ENCODE measurements at regions not wholly inside any gene's neighbourhood (a gene's known extent, or its start where the extent isn't known, plus 50 kb on each side); places are given as distances from the start of the nearest gene placed in this dataset.

DNA sequence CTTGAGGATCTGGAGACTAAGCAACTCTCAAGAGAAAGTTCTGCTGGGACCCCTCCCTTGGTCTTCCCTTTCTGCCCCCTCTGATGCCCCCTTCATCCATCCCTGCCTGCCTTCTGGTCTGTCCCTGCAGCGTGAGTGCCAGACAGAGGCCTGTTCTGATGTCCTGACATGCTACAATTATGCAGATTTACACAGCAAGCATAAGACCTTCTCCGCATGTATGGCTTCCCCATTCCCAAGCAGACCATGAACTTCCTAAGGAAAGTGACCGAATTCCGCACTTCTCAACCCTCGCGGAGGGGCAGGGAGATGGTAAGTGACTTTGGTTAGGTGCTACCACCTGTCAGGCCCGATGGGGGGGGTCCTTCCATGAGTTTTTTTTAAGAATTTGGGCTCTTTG is 150.1 kb upstream of the SDK2 start:
- ATAC-seq, result no peak
- CTCF ChIA-PET, result no interaction called here
- DNase-seq, result no peak
- H3K9me3 Mint-ChIP-seq, result no peaks in the 10 kb centered on the region
- Histone ChIP-seq H3K36me3 (ENCODE audit: control insufficient read depth in 2 of 3, insufficient read depth in 3 of 3, low read length in 3 of 3) (no peaks in the 10 kb centered on the region), H3K9me3 (ENCODE audit: control insufficient read depth in 2 of 3, low read length in 3 of 3) (no peaks in the 10 kb centered on the region), H3K27me3 (ENCODE audit: control insufficient read depth in 2 of 2, insufficient read depth in 2 of 2, low read length in 2 of 2) (no peaks in the 10 kb centered on the region), H3K27ac (ENCODE audit: low read depth, low read length) (no peak overlapping the region), H3K4me1 (ENCODE audit: control insufficient read depth in 2 of 2, insufficient read depth in 2 of 2, low read length in 2 of 2) (peaks cover 0 to 7% of the 10 kb centered on the region in 2 donors), H3K4me3 (ENCODE audit: low read length) (no peak overlapping the region)
- peaks cover 0 to 13% (median 6%) of the 10 kb centered on the region in 7 donors for H3K4me1 Mint-ChIP-seq
- H3K27me3 Mint-ChIP-seq, result peaks cover 0 to 6% (median 0%) of the 10 kb centered on the region in 5 donors
- POLR2A ChIA-PET, result no interaction called here
- no peaks in the 10 kb centered on the region for H3K36me3 Mint-ChIP-seq
- H3K4me3 Mint-ChIP-seq, result no peak overlapping the region
- intact Hi-C loops (cut with micrococcal nuclease), result no loop called here
- H3K27ac Mint-ChIP-seq, result no peak overlapping the region

DNA sequence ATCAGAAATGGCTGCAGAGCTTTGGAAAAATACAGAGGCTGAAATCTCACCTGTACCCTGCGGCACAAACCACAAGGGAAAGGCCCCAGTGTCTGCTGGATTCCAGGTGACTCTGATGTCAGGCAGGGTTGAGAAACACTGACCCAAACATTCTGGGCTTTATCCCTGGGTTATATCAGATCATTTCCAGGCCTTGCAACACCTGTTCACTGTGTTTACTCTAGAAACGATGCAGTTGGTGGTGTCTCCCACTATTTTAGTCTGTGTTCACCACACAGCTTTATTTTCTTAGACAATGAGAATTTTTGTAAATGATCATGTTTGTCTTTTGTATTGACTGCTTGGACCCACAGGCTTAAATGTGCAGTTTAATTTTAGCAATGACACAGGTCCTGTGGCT is 151.5 kb upstream of the SDK2 start:
- H3K9me3 Mint-ChIP-seq, result no peaks in the 10 kb centered on the region
- H3K27me3 ChIP-seq (ENCODE audit: control insufficient read depth in 2 of 2, insufficient read depth in 2 of 2, low read length in 2 of 2), result no peaks in the 10 kb centered on the region
- no peak overlapping the region for H3K27ac Mint-ChIP-seq
- no peak overlapping the region for H3K27ac ChIP-seq (ENCODE audit: low read depth, low read length)
- H3K36me3 ChIP-seq (ENCODE audit: control insufficient read depth in 2 of 3, insufficient read depth in 3 of 3, low read length in 3 of 3), result no peaks in the 10 kb centered on the region
- DNase-seq, result no peak
- peaks cover 0 to 13% (median 8%) of the 10 kb centered on the region in 7 donors for H3K4me1 Mint-ChIP-seq
- H3K4me3 Mint-ChIP-seq, result no peak overlapping the region
- H3K27me3 Mint-ChIP-seq, result peaks cover 0 to 6% (median 0%) of the 10 kb centered on the region in 5 donors
- no peak overlapping the region for H3K4me3 ChIP-seq (ENCODE audit: low read length)
- H3K4me1 ChIP-seq (ENCODE audit: control insufficient read depth in 2 of 2, insufficient read depth in 2 of 2, low read length in 2 of 2), result peaks cover 0 to 7% of the 10 kb centered on the region in 2 donors
- CTCF ChIA-PET, result no interaction called here
- POLR2A ChIA-PET, result interaction anchor here (1.0 kb wide), 1 partner anchor 10 kb away, joined by 3 read pairs; no protein-coding TSS in a partner anchor
- no peak for ATAC-seq
- H3K36me3 Mint-ChIP-seq, result no peaks in the 10 kb centered on the region
- H3K9me3 ChIP-seq (ENCODE audit: control insufficient read depth in 2 of 3, low read length in 3 of 3), result no peaks in the 10 kb centered on the region
- intact Hi-C loops (cut with micrococcal nuclease), result no loop called here

DNA sequence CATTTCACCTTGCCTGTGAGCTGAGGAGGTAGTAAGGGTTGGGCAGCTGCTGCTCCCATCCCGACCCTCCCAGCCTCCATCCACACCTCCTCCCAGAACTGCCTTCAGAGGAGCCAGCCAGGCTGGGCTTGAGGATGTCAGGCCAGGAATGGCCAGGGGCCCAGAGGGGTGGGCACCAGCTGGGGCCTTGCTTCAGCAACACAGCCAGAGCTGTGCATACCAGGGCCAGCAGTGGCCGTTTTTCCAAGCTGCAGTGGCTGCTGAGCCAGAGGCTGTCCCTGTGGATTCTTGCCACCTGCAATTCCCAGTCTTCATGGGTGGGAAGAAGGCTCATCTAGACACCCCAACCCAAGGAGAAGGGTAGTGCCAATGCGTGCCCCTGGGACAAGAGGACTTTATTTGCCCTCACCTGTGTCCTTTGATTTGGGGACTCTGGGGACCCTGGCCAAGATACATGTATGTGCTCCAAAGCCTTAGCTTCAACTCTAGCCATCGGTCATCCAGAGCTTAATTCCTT is 153.4 kb upstream of the SDK2 start:
- Histone ChIP-seq H3K27me3 (ENCODE audit: control insufficient read depth in 2 of 2, insufficient read depth in 2 of 2, low read length in 2 of 2) (no peaks in the 10 kb centered on the region), H3K4me3 (ENCODE audit: low read length) (no peak overlapping the region), H3K27ac (ENCODE audit: low read depth, low read length) (no peak overlapping the region), H3K9me3 (ENCODE audit: control insufficient read depth in 2 of 3, low read length in 3 of 3) (no peaks in the 10 kb centered on the region), H3K4me1 (ENCODE audit: control insufficient read depth in 2 of 2, insufficient read depth in 2 of 2, low read length in 2 of 2) (peaks cover 0 to 7% of the 10 kb centered on the region in 2 donors), H3K36me3 (ENCODE audit: control insufficient read depth in 2 of 3, insufficient read depth in 3 of 3, low read length in 3 of 3) (no peaks in the 10 kb centered on the region)
- no peaks in the 10 kb centered on the region for H3K36me3 Mint-ChIP-seq
- DNase-seq (no peak), ATAC-seq (no peak)
- H3K9me3 Mint-ChIP-seq, result peaks cover 0 to 5% (median 1%) of the 10 kb centered on the region in 11 donors
- no peak overlapping the region for H3K4me3 Mint-ChIP-seq
- ChIA-PET CTCF (interaction anchor here (0.6 to 1.4 kb wide), 3 partner anchors 19 to 152 kb away, joined by 3 to 5 read pairs (median 3); no protein-coding TSS in a partner anchor), POLR2A (no interaction called here)
- peaks cover 0 to 6% (median 0%) of the 10 kb centered on the region in 5 donors for H3K27me3 Mint-ChIP-seq
- H3K27ac Mint-ChIP-seq, result no peak overlapping the region
- intact Hi-C loops (cut with micrococcal nuclease), result no loop called here
- peaks cover 0 to 21% (median 13%) of the 10 kb centered on the region in 7 donors for H3K4me1 Mint-ChIP-seq

DNA sequence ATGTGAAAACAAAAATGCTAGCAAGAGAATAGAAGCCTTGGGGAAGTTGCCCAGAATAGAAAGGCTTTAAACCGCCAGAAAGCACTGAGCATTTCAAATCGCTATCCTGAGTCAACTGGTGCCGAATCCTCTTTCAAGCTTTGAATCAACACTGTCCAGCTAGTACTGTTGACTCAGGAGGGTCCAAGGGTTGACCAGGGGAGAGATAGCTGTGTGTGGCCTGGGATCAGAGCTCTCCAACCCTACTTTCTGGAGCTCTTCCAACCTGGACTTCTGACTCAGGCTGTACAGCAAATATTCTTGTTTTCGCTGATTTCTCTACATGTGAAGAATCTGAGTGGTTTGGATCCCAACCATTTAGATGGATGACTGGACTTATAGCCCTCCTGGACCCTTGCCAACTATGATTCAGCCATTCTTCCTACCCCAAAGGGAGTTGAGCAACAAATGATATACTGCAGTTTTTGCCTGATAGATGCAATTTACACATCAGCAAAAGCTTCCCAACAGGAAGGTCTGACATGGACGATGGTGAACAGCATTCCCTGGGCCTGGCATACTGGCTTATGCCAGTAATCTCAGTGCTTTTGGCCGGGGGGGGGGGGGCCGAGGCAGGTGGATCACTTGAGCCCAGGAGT is 154.0 kb upstream of the SDK2 start:
- H3K4me3 Mint-ChIP-seq, result no peak overlapping the region
- no peak overlapping the region for H3K4me3 ChIP-seq (ENCODE audit: low read length)
- peaks cover 0 to 5% (median 0%) of the 10 kb centered on the region in 5 donors for H3K36me3 Mint-ChIP-seq
- peaks cover 0 to 6% (median 0%) of the 10 kb centered on the region in 5 donors for H3K27me3 Mint-ChIP-seq
- no peak overlapping the region for H3K27ac ChIP-seq (ENCODE audit: low read depth, low read length)
- POLR2A ChIA-PET, result no interaction called here
- H3K36me3 ChIP-seq (ENCODE audit: control insufficient read depth in 2 of 3, insufficient read depth in 3 of 3, low read length in 3 of 3), result no peaks in the 10 kb centered on the region
- H3K4me1 ChIP-seq (ENCODE audit: control insufficient read depth in 2 of 2, insufficient read depth in 2 of 2, low read length in 2 of 2), result peaks cover 0 to 7% of the 10 kb centered on the region in 2 donors
- DNase-seq (no peak), ATAC-seq (no peak)
- CTCF ChIA-PET, result interaction anchor here (1.0 to 1.4 kb wide), 2 partner anchors 19 to 153 kb away, joined by 3 to 5 read pairs; no protein-coding TSS in a partner anchor
- H3K9me3 ChIP-seq (ENCODE audit: control insufficient read depth in 2 of 3, low read length in 3 of 3), result no peaks in the 10 kb centered on the region
- intact Hi-C loops (cut with micrococcal nuclease), result no loop called here
- H3K4me1 Mint-ChIP-seq, result peaks cover 0 to 21% (median 16%) of the 10 kb centered on the region in 7 donors
- H3K27ac Mint-ChIP-seq, result no peak overlapping the region
- peaks cover 0 to 9% (median 6%) of the 10 kb centered on the region in 11 donors for H3K9me3 Mint-ChIP-seq
- H3K27me3 ChIP-seq (ENCODE audit: control insufficient read depth in 2 of 2, insufficient read depth in 2 of 2, low read length in 2 of 2), result no peaks in the 10 kb centered on the region

DNA sequence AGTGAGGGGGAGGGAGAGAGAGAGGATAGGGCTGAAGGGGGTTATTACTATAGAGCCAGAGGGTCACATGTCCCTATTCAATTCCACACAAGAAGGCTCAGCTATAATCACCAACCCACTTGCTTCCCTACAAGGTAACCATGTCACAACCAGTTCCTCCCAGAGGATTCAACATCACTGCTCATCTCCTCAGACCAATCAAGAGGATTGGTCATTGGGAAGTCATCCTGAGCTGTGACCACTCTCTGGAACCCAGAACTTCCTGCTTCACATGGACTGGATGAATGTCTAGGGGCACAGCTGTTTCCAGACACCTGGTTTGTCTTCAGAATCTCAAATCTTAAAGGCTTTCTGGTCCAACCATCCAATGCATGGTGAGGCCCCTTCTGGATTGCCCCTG is 154.9 kb upstream of the SDK2 start:
- Histone ChIP-seq H3K27me3 (ENCODE audit: control insufficient read depth in 2 of 2, insufficient read depth in 2 of 2, low read length in 2 of 2) (no peaks in the 10 kb centered on the region), H3K4me1 (ENCODE audit: control insufficient read depth in 2 of 2, insufficient read depth in 2 of 2, low read length in 2 of 2) (peaks cover 0 to 7% of the 10 kb centered on the region in 2 donors), H3K9me3 (ENCODE audit: control insufficient read depth in 2 of 3, low read length in 3 of 3) (no peaks in the 10 kb centered on the region), H3K36me3 (ENCODE audit: control insufficient read depth in 2 of 3, insufficient read depth in 3 of 3, low read length in 3 of 3) (no peaks in the 10 kb centered on the region), H3K27ac (ENCODE audit: low read depth, low read length) (no peak overlapping the region), H3K4me3 (ENCODE audit: low read length) (no peak overlapping the region)
- Mint-ChIP-seq H3K4me3 (no peak overlapping the region), H3K36me3 (peaks cover 0 to 5% (median 0%) of the 10 kb centered on the region in 5 donors), H3K4me1 (peaks cover 0 to 20% (median 16%) of the 10 kb centered on the region in 7 donors), H3K27ac (no peak overlapping the region), H3K9me3 (peaks cover 0 to 13% (median 8%) of the 10 kb centered on the region in 11 donors), H3K27me3 (peaks cover 0 to 3% (median 0%) of the 10 kb centered on the region in 5 donors)
- intact Hi-C loops (cut with micrococcal nuclease), result no loop called here
- no peak for ATAC-seq
- ChIA-PET POLR2A (no interaction called here), CTCF (no interaction called here)
- no peak for DNase-seq

DNA sequence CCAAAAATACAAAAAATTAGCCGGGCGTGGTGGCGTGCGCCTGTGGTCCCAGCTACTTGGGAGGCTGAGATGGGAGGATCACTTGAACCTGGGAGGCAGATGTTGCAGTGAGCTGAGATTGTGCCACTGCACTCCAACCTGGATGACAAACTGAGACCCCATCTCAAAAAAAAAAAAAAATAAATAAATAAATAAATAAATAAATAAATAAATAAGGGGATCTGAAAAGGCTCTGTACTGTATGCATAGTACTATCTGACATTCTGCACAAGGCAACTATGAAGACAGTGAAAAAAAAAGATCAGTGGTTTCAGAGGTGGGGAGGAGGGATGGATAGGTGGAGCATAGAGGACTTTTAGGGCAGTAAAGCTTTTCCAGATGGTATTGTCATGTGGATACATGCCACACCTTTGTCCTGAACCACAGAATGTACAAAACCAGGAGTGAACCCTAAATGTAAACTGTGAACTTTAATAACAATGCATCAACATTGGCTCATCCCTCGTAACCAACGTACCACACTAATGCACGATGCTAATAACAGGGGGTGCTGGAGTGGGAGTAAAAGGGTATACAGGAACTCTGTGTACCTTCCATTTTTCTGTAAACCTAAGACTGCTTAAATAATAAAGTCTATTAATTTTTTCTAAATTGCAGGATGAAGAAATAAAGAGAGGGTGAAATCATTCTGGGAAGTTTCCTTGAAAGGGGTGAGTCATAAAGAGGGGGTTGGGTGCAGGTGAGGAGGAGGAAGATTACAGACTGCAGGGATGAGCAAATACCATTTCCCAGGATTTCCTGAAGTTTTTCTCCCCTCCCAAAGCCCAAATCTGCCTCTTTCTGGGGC is 155.8 kb upstream of the SDK2 start:
- ChIA-PET CTCF (no interaction called here), POLR2A (interaction anchor here (0.6 kb wide), 1 partner anchor 113 kb away, joined by 4 read pairs; no protein-coding TSS in a partner anchor)
- Histone ChIP-seq H3K36me3 (ENCODE audit: control insufficient read depth in 2 of 3, insufficient read depth in 3 of 3, low read length in 3 of 3) (no peaks in the 10 kb centered on the region), H3K27ac (ENCODE audit: low read depth, low read length) (no peak overlapping the region), H3K27me3 (ENCODE audit: control insufficient read depth in 2 of 2, insufficient read depth in 2 of 2, low read length in 2 of 2) (no peaks in the 10 kb centered on the region), H3K9me3 (ENCODE audit: control insufficient read depth in 2 of 3, low read length in 3 of 3) (no peaks in the 10 kb centered on the region), H3K4me1 (ENCODE audit: control insufficient read depth in 2 of 2, insufficient read depth in 2 of 2, low read length in 2 of 2) (peaks cover 0 to under 1% of the 10 kb centered on the region in 2 donors), H3K4me3 (ENCODE audit: low read length) (no peak overlapping the region)
- ATAC-seq (no peak), DNase-seq (no peak)
- intact Hi-C loops (cut with micrococcal nuclease), result no loop called here
- peaks cover 0 to 13% (median 8%) of the 10 kb centered on the region in 11 donors for H3K9me3 Mint-ChIP-seq
- no peak overlapping the region for H3K4me3 Mint-ChIP-seq
- peaks cover 0 to 3% (median 0%) of the 10 kb centered on the region in 5 donors for H3K27me3 Mint-ChIP-seq
- no peak overlapping the region for H3K27ac Mint-ChIP-seq
- peaks cover 0 to 7% (median 0%) of the 10 kb centered on the region in 5 donors for H3K36me3 Mint-ChIP-seq
- H3K4me1 Mint-ChIP-seq, result peaks cover 0 to 16% (median 10%) of the 10 kb centered on the region in 7 donors
